Esophagus muscularis mucosa (tissue), 3 donors: ENCODE measurements at regions not wholly inside any gene's neighbourhood (a gene's known extent, or its start where the extent isn't known, plus 50 kb on each side); places are given as distances from the start of the nearest gene placed in this dataset.

Source experiments
- CTCF ChIP-seq, 3 experiments: fragments of 200-600 bp in 2 of 3; fragments of 450-650 bp in 1 of 3; sonication (generic) in 2 of 3; IDR thresholded peaks; one replicate each; pipeline ENCODE4 v1.5.1; 2017 to 2019; ENCODE audit warnings: antibody characterized with exemption in 3 of 3, mild to moderate bottlenecking in 2 of 3, moderate library complexity in 1 of 3
- EP300 ChIP-seq: sonication (generic); formaldehyde crosslinking; IDR thresholded peaks from one replicate; pipeline ENCODE4 v1.6.1; 2017; ENCODE audit warnings: antibody characterized with exemption

DNA sequence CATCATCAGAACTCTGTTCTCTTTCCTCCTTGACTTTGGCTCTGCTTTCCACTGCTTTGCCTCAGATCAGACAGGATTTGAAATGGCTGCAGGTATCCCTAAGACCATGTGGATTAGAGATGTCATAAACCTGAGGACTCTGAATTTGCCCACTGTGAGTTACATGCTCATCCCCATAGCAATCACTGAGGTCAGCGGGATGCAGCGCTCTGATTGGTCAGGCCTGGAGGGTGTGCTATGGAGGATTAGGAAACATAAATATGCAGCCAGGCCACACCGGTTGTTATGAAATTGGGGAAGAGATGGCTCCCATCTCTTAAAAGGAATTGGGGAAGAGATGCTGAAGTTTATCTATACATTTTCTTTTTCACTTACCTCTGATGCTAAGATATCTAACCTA, 73.7 kb upstream of the DNAJC10 start:
- no peak for TF ChIP-seq CTCF (IDR thresholded peaks at IDR 0.05)
- no peak for TF ChIP-seq EP300
